GM12874 (cell line): ENCODE measurements at regions not wholly inside any gene's neighbourhood (a gene's known extent, or its start where the extent isn't known, plus 50 kb on each side); places are given as distances from the start of the nearest gene placed in this dataset.

Experiments used
- TF ChIP-seq, protein P1 (sequence below): IDR thresholded peaks from 2 replicates; pipeline ENCODE4 v1.5.1; 2011; ENCODE audit warnings: low read depth, mild to moderate bottlenecking, control low read depth, low read length, moderate library complexity; ENCODE audit not compliant: insufficient read depth

DNA sequence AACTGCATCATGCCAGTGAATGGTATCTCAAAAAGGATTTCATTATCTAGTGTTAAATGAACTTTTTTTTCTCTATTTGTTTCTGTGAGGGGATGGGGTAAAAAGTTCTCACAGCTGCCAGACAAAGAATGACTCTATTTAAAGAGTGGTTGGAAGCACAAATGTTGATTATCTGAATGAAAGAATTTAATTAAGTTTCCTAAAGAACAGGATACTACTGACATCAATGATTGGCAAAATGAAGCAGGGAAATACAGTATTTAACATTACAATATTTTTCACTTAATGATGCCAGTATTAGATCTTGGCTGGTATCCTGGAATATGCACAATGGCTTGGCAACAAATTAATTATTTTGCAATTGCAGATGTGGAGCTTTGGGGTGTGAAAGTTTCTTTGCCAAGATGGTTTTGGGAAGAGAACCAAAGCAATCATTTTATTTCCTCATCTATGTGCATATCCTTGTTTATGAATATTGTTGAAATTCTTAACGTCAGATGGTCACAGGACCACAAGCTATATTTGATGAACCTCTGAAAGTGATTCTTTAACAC is 336.8 kb downstream of the ARL4A start:
- TF ChIP-seq, protein P1, sequence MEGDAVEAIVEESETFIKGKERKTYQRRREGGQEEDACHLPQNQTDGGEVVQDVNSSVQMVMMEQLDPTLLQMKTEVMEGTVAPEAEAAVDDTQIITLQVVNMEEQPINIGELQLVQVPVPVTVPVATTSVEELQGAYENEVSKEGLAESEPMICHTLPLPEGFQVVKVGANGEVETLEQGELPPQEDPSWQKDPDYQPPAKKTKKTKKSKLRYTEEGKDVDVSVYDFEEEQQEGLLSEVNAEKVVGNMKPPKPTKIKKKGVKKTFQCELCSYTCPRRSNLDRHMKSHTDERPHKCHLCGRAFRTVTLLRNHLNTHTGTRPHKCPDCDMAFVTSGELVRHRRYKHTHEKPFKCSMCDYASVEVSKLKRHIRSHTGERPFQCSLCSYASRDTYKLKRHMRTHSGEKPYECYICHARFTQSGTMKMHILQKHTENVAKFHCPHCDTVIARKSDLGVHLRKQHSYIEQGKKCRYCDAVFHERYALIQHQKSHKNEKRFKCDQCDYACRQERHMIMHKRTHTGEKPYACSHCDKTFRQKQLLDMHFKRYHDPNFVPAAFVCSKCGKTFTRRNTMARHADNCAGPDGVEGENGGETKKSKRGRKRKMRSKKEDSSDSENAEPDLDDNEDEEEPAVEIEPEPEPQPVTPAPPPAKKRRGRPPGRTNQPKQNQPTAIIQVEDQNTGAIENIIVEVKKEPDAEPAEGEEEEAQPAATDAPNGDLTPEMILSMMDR, result no peak

- TF ChIP-seq, protein P1, result no peak
These were observed 339.9 kb downstream of the ARL4A start for GRCh38 chr7:13027321-13027720.

- TF ChIP-seq, protein P1, result no peak
These were observed 340.8 kb downstream of the ARL4A start for GRCh38 chr7:13028036-13028824.

DNA sequence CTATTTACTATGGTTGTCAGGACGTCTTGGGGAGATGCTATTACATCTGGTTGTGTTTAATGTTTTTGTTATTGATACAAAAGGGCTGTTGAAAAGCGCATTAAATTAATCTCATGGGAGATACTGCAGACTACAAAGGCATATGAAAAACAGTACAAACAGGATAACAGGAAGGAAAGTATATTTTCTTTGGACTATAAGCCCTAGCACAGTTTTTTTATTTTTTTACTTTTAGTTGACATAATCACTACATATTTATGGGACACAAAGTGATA is 341.3 kb downstream of the ARL4A start:
- TF ChIP-seq, protein P1, result no peak

- TF ChIP-seq, protein P1, result no peak
These were observed 344.0 kb downstream of the ARL4A start for GRCh38 chr7:13031468-13031867.

DNA sequence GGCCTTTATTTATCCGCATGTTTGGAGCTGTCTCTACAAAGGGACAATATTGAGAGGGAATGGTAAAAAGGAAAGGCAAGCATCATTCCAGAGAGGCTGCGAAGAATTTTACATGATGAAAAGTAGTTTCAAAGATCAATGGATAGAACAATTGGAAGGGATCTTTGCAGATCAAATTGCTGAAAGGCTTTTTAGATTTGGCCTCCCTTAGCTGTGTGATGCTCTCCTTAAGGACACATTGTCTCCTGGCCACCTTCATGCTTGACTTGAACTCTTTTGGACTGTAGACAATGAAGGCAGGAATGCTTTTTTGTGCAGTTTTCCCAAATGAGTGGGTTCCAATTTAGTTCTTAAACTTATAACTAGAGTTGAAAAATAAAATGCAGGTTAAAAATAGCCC is 344.7 kb downstream of the ARL4A start:
- TF ChIP-seq, protein P1, result no peak

GRCh38 chr7:13032576-13032975 is 345.1 kb downstream of the ARL4A start:
- TF ChIP-seq, protein P1, result no peak

- TF ChIP-seq, protein P1, result no peak
These were observed 347.3 kb downstream of the ARL4A start for GRCh38 chr7:13034693-13035092.
